Vagina (tissue), 2 donors: ENCODE measurements at regions not wholly inside any gene's neighbourhood (a gene's known extent, or its start where the extent isn't known, plus 50 kb on each side); places are given as distances from the start of the nearest gene placed in this dataset.

Experiments
- POLR2A ChIP-seq, 2 donors: fragments of 450-650 bp; IDR thresholded peaks; one replicate each; pipeline ENCODE4 v1.6.1; 2017; ENCODE audit warnings: antibody characterized with exemption in 2 of 2, mild to moderate bottlenecking in 2 of 2, moderate library complexity in 2 of 2
- POLR2AphosphoS5 ChIP-seq, 2 donors: sonication (generic); formaldehyde crosslinking; IDR thresholded peaks; one replicate each; pipeline ENCODE4 v1.9.0; 2017; ENCODE audit warnings: antibody characterized with exemption in 2 of 2, mild to moderate bottlenecking in 2 of 2, low read depth in 1 of 2; ENCODE audit not compliant: insufficient read depth in 1 of 2
- TF ChIP-seq, protein P1 (sequence below), 3 experiments: fragments of 450-650 bp in 2 of 3; fragments of 200-600 bp in 1 of 3; sonication (generic) in 1 of 3; IDR thresholded peaks; one replicate each; pipeline ENCODE4 v1.5.1; 2017 to 2019; ENCODE audit warnings: antibody characterized with exemption in 3 of 3, mild to moderate bottlenecking in 2 of 3, moderate library complexity in 2 of 3

- TF ChIP-seq, protein P1, sequence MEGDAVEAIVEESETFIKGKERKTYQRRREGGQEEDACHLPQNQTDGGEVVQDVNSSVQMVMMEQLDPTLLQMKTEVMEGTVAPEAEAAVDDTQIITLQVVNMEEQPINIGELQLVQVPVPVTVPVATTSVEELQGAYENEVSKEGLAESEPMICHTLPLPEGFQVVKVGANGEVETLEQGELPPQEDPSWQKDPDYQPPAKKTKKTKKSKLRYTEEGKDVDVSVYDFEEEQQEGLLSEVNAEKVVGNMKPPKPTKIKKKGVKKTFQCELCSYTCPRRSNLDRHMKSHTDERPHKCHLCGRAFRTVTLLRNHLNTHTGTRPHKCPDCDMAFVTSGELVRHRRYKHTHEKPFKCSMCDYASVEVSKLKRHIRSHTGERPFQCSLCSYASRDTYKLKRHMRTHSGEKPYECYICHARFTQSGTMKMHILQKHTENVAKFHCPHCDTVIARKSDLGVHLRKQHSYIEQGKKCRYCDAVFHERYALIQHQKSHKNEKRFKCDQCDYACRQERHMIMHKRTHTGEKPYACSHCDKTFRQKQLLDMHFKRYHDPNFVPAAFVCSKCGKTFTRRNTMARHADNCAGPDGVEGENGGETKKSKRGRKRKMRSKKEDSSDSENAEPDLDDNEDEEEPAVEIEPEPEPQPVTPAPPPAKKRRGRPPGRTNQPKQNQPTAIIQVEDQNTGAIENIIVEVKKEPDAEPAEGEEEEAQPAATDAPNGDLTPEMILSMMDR (IDR thresholded peaks at IDR 0.05) = no peak
- TF ChIP-seq POLR2AphosphoS5 (IDR thresholded peaks at IDR 0.05; ENCODE audit: insufficient read depth in 1 of 2, low read depth in 1 of 2) (no peak), POLR2A (IDR thresholded peaks at IDR 0.05) (no peak)
Measured at GRCh38 chr16:49055824-49056545, 225.7 kb downstream of the CBLN1 start.
